HEK293 (cell line): ENCODE measurements at regions not wholly inside any gene's neighbourhood (a gene's known extent, or its start where the extent isn't known, plus 50 kb on each side); places are given as distances from the start of the nearest gene placed in this dataset.

Experiments
- CTCF ChIA-PET: fragments of 350-600 bp; formaldehyde crosslinking; extraction: SDS; loops from one replicate; lab custom pipeline; 2021; ENCODE audit warnings: antibody characterized with exemption; lab: Yijun Ruan, JAX
- POLR2A ChIA-PET: fragments of 300-600 bp; formaldehyde crosslinking; extraction: SDS; loops from one replicate; lab custom pipeline; 2020; ENCODE audit warnings: antibody characterized with exemption, inconsistent platforms; lab: Yijun Ruan, JAX
- H3K27ac ChIP-seq: fragments of 200-500 bp; sonication (Bioruptor generic); 2 replicates; pipeline ENCODE4 v1.5.1; 2014; ENCODE audit warnings: low read depth, low read length, control low read depth, inconsistent platforms; ENCODE audit errors: extremely low read depth
- H3K36me3 ChIP-seq, 2 experiments: fragments of 200-500 bp in 1 of 2; sonication (Bioruptor generic) in 1 of 2; 1 replicate in 1 of 2; 2 replicates in 1 of 2; pipeline ENCODE4 v1.5.1; 2014 to 2017; ENCODE audit warnings: inconsistent platforms in 2 of 2, low read length in 2 of 2; ENCODE audit not compliant: control insufficient read depth in 2 of 2, insufficient read depth in 1 of 2
- H3K4me1 ChIP-seq: fragments of 200-500 bp; sonication (Bioruptor generic); 2 replicates; pipeline ENCODE4 v1.5.1; 2014; ENCODE audit warnings: mild to moderate bottlenecking, low read length, inconsistent platforms; ENCODE audit not compliant: control insufficient read depth, insufficient read depth
- H3K4me3 ChIP-seq: 2 replicates; pipeline ENCODE4 v1.5.1; 2011; ENCODE audit warnings: low read depth, mild to moderate bottlenecking, control low read depth, low read length, moderate library complexity
- H3K9me3 ChIP-seq: fragments of 200-500 bp; sonication (Bioruptor generic); 2 replicates; pipeline ENCODE4 v1.5.1; 2014; ENCODE audit warnings: low read depth, low read length, inconsistent platforms; ENCODE audit not compliant: control insufficient read depth, insufficient read depth
- BCL6B ChIP-seq: fragments of 450-650 bp; formaldehyde crosslinking; IDR thresholded peaks from 2 replicates; pipeline ENCODE4 v1.5.1; 2017; ENCODE audit warnings: missing biosample characterization, missing genetic modification characterization
- GFI1B ChIP-seq: fragments of 450-650 bp; formaldehyde crosslinking; IDR thresholded peaks from 2 replicates; pipeline ENCODE4 v1.5.1; 2016; ENCODE audit warnings: missing biosample characterization, missing genetic modification characterization
- SALL2 ChIP-seq: fragments of 450-650 bp; formaldehyde crosslinking; IDR thresholded peaks from 2 replicates; pipeline ENCODE4 v1.5.0; 2017; ENCODE audit warnings: missing biosample characterization, mild to moderate bottlenecking, missing genetic modification characterization, borderline replicate concordance
- SETDB1 ChIP-seq: IDR thresholded peaks from one replicate; pipeline ENCODE4 v1.6.1; 2017; ENCODE audit warnings: mild to moderate bottlenecking, low read length, moderate library complexity, mixed read lengths; ENCODE audit not compliant: insufficient read length
- SP3 ChIP-seq: fragments of 450-650 bp; formaldehyde crosslinking; IDR thresholded peaks from 2 replicates; pipeline ENCODE4 v1.5.1; 2016; ENCODE audit warnings: missing biosample characterization, missing genetic modification characterization
- ZBTB10 ChIP-seq: fragments of 450-650 bp; formaldehyde crosslinking; IDR thresholded peaks from 2 replicates; pipeline ENCODE4 v1.5.1; 2016; ENCODE audit warnings: missing biosample characterization, missing genetic modification characterization
- ZBTB17 ChIP-seq: fragments of 450-650 bp; formaldehyde crosslinking; IDR thresholded peaks from 2 replicates; pipeline ENCODE4 v1.5.1; 2016; ENCODE audit warnings: missing biosample characterization, missing genetic modification characterization
- ZBTB26 ChIP-seq: fragments of 450-650 bp; formaldehyde crosslinking; optimal IDR thresholded peaks from 2 replicates; pipeline ENCODE3; 2016; ENCODE audit warnings: missing biosample characterization, mild to moderate bottlenecking, missing genetic modification characterization
- ZBTB48 ChIP-seq: fragments of 450-650 bp; formaldehyde crosslinking; IDR thresholded peaks from 2 replicates; pipeline ENCODE4 v1.5.1; 2016; ENCODE audit warnings: missing biosample characterization, missing genetic modification characterization
- ZBTB49 ChIP-seq: fragments of 450-650 bp; formaldehyde crosslinking; IDR thresholded peaks from 2 replicates; pipeline ENCODE4 v1.5.1; 2016; ENCODE audit warnings: missing biosample characterization, missing genetic modification characterization, low read depth
- ZBTB6 ChIP-seq: fragments of 450-650 bp; formaldehyde crosslinking; IDR thresholded peaks from 2 replicates; pipeline ENCODE4 v1.5.1; 2017; ENCODE audit warnings: missing biosample characterization, missing genetic modification characterization
- ZNF169 ChIP-seq: fragments of 450-650 bp; formaldehyde crosslinking; IDR thresholded peaks from 2 replicates; pipeline ENCODE4 v1.5.1; 2016; ENCODE audit warnings: missing biosample characterization, missing genetic modification characterization
- ZNF19 ChIP-seq: fragments of 450-650 bp; formaldehyde crosslinking; IDR thresholded peaks from 2 replicates; pipeline ENCODE4; 2016; ENCODE audit warnings: missing biosample characterization, missing genetic modification characterization, low read depth
- ZNF221 ChIP-seq: fragments of 450-650 bp; formaldehyde crosslinking; IDR thresholded peaks from 2 replicates; pipeline ENCODE4 v1.5.1; 2017; ENCODE audit warnings: missing biosample characterization, missing genetic modification characterization, borderline replicate concordance
- ZNF23 ChIP-seq: fragments of 450-650 bp; formaldehyde crosslinking; IDR thresholded peaks from 2 replicates; pipeline ENCODE4 v1.5.1; 2016; ENCODE audit warnings: missing biosample characterization, missing genetic modification characterization, borderline replicate concordance
- ZNF24 ChIP-seq: fragments of 450-650 bp; formaldehyde crosslinking; IDR thresholded peaks from 2 replicates; pipeline ENCODE4 v1.5.1; 2016; ENCODE audit warnings: missing biosample characterization, missing genetic modification characterization
- ZNF341 ChIP-seq: fragments of 450-650 bp; formaldehyde crosslinking; IDR thresholded peaks from 2 replicates; pipeline ENCODE4; 2016; ENCODE audit warnings: low read depth, missing biosample characterization, missing genetic modification characterization
- ZNF473 ChIP-seq: fragments of 450-650 bp; formaldehyde crosslinking; IDR thresholded peaks from 2 replicates; pipeline ENCODE4 v1.5.1; 2017; ENCODE audit warnings: missing biosample characterization, missing genetic modification characterization
- ZNF530 ChIP-seq: fragments of 450-650 bp; formaldehyde crosslinking; IDR thresholded peaks from 2 replicates; pipeline ENCODE4 v1.5.1; 2016; ENCODE audit warnings: low read depth, missing biosample characterization, missing genetic modification characterization
- ZNF549 ChIP-seq: fragments of 450-650 bp; IDR thresholded peaks from 2 replicates; pipeline ENCODE4 v1.5.1; 2018; ENCODE audit warnings: missing biosample characterization, missing genetic modification characterization, mild to moderate bottlenecking, inconsistent platforms, moderate library complexity
- ZNF623 ChIP-seq: fragments of 450-650 bp; formaldehyde crosslinking; IDR thresholded peaks from 2 replicates; pipeline ENCODE4 v1.5.1; 2016; ENCODE audit warnings: missing biosample characterization, missing genetic modification characterization
- ZNF664 ChIP-seq: fragments of 450-650 bp; formaldehyde crosslinking; IDR thresholded peaks from 2 replicates; pipeline ENCODE4 v1.5.1; 2016; ENCODE audit warnings: missing biosample characterization, missing genetic modification characterization

- no peak for TF ChIP-seq ZNF664 (tag by site-specific recombination)
- TF ChIP-seq ZBTB26 (tag by site-specific recombination): no peak
- no peak for TF ChIP-seq ZBTB49 (tag by site-specific recombination)
- no peak for TF ChIP-seq ZNF623 (tag by site-specific recombination)
- no peak for TF ChIP-seq ZNF23 (tag by site-specific recombination)
- TF ChIP-seq ZNF221: no peak
- no peak for TF ChIP-seq ZBTB10
- no peak for TF ChIP-seq ZNF169
- no peak for TF ChIP-seq ZNF24 (tag by site-specific recombination)
- TF ChIP-seq ZNF341 (tag by site-specific recombination): no peak
- no peak for TF ChIP-seq SETDB1
- no peak for TF ChIP-seq SALL2
- TF ChIP-seq ZNF19 (tag by site-specific recombination): no peak
- TF ChIP-seq, all 188 proteins: peak for 0
Observed at GRCh38 chr11:79686703-79687419, 246.0 kb upstream of the TENM4 start (continued).

- Histone ChIP-seq H3K36me3 (no peaks in the 10 kb centered on the region), H3K4me1 (no peaks in the 10 kb centered on the region), H3K9me3 (no peaks in the 10 kb centered on the region), H3K4me3 (no peak overlapping the region), H3K27ac (no peak overlapping the region)
- ChIA-PET POLR2A (no interaction called here), CTCF (no interaction called here)
- TF ChIP-seq ZNF549 (tag by site-specific recombination) (no peak), SP3 (tag by site-specific recombination) (no peak), BCL6B (no peak), ZNF473 (tag by site-specific recombination) (no peak), ZNF530 (tag by site-specific recombination) (no peak), ZBTB6 (no peak), ZBTB17 (no peak), ZBTB48 (no peak), ZNF23 (tag by site-specific recombination) (no peak), GFI1B (tag by site-specific recombination) (no peak)
Observed at GRCh38 chr11:79683930-79684329, 243.1 kb upstream of the TENM4 start.
